Choroid plexus epithelial cell (primary cell): ENCODE measurements at regions not wholly inside any gene's neighbourhood (a gene's known extent, or its start where the extent isn't known, plus 50 kb on each side); places are given as distances from the start of the nearest gene placed in this dataset.

ENCODE experiments used
- DNase-seq: peaks from one replicate; pipeline ENCODE4 v3.0.0-alpha.2; 2010; ENCODE audit warnings: low read depth
- H3K4me3 ChIP-seq: 2 replicates; pipeline ENCODE4 v1.5.1; 2011; ENCODE audit warnings: low read depth, mild to moderate bottlenecking, control low read depth, low read length, moderate library complexity
- CTCF ChIP-seq: conservative IDR thresholded peaks from 2 replicates; pipeline ENCODE4 v1.5.1; 2011; ENCODE audit warnings: low read depth, mild to moderate bottlenecking, control low read depth, inconsistent platforms, low read length, moderate library complexity

- no peak for TF ChIP-seq CTCF
- H3K4me3 ChIP-seq, result no peak overlapping the region
- DNase-seq, result peak; percentile 78
These were observed 225.0 kb downstream of the ALDH8A1 start for GRCh38 chr6:134724771-134725340.

- H3K4me3 ChIP-seq, result no peak overlapping the region
- TF ChIP-seq CTCF, result no peak
- peak; percentile 85 for DNase-seq
These were observed 226.6 kb downstream of the ALDH8A1 start for GRCh38 chr6:134723081-134723871.

DNA sequence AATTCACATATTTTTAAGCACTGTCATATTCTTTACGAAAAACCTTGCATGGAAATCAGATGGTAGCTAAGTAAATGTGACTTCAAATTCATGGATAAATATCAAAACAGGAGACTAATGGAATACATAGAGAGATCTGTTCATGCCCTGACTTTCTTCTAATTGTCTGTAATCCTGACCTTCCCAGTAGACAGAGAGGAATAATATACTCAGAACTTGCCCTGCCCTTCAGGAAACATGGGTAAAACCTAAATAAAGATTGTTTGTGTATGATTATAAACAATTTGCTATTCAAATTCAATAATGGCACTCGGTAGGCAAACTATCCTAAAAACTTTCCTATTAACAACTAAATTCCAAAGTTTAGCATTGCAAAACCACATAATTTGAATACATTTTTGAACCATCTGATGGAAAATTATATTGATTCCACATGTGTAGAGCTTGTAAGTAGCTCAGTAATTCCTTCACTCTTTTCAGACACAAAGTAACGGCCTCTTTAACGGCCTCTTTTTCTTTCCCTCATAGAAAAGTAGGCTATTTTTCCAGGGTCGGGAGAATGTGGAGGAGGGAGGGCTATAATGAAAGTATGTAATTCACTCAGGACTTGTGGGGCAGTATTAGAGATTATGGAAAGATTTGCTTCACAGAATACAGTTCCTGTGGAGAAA lies 227.6 kb downstream of the ALDH8A1 start:
- no peak overlapping the region for H3K4me3 ChIP-seq
- peak; percentile 28 for DNase-seq
- TF ChIP-seq CTCF, result no peak

DNA sequence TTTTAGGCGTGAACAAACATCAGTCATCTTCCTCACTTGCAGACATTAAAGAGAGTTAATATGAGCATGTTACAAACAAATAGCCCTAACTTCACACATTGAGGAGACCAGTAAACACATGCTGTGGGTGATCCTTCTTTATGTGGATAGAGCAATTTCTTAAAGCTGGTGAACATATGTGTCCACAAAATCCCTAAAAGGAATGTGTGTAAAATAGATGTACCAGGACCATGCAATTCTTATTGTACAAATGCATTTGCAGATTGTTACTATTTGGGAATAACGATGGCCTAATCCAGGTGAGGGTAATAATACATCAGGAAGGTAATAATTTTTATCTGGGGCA lies 228.9 kb downstream of the ALDH8A1 start:
- DNase-seq, result peak; percentile 32
- TF ChIP-seq CTCF, result no peak
- H3K4me3 ChIP-seq, result no peak overlapping the region

DNA sequence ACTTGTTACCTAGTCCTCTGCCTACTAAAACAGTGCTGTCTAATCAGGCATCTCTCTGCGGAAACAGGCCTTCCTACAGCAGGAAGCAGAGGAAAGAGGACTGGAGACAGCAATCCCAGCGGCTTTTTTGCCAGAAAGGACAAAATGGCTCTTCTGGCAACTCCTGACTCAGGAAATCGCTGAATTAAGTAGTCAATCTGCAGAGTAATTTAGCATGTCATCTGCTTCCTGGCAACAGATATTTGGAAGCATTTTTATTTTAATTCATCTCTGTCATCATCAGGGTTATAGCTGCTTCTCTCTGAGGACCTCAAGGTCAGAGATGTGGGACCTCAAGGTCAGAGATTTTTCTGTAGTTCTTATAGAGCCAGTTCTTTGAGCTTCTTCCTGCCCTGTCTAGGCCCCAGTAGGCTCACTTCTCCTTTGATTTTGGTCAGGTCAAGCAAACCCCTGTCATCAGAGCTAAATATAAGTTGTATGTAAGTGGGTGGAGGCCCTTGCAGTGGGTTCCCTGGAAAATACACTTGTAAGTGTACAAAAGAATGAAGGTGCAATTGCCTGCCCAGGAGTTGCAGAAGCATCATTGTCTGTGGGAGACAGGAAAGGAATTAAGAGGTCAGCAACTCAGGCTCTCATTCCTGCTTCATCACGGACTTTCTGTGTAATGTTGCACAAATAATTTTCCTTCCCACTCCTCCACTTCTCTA lies 229.4 kb downstream of the ALDH8A1 start:
- no peak for TF ChIP-seq CTCF
- DNase-seq, result peak; percentile 40
- H3K4me3 ChIP-seq, result no peak overlapping the region

DNA sequence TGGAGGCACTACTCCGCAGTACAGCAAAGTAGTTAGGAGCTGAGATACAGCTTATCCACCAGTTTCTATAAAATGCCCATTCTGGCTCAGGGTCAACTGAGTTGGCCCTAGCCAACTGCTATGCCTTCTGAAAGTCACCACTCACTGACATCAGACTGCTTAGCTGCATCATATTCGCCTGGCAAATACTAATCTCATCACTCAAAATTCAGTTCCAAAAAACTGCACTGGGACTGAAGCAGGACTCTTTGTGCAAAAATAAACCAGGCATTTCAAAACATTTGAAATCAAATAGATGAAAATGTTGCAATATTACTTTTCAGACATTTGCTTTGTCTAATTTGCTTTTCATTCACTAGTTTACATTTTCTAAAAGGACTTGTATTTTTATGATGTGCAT lies 230.0 kb downstream of the ALDH8A1 start:
- TF ChIP-seq CTCF, result no peak
- no peak overlapping the region for H3K4me3 ChIP-seq
- no peak for DNase-seq
